ENCODE measurements at regions not wholly inside any gene's neighbourhood (a gene's known extent, or its start where the extent isn't known, plus 50 kb on each side); places are given as distances from the start of the nearest gene placed in this dataset.

DNA sequence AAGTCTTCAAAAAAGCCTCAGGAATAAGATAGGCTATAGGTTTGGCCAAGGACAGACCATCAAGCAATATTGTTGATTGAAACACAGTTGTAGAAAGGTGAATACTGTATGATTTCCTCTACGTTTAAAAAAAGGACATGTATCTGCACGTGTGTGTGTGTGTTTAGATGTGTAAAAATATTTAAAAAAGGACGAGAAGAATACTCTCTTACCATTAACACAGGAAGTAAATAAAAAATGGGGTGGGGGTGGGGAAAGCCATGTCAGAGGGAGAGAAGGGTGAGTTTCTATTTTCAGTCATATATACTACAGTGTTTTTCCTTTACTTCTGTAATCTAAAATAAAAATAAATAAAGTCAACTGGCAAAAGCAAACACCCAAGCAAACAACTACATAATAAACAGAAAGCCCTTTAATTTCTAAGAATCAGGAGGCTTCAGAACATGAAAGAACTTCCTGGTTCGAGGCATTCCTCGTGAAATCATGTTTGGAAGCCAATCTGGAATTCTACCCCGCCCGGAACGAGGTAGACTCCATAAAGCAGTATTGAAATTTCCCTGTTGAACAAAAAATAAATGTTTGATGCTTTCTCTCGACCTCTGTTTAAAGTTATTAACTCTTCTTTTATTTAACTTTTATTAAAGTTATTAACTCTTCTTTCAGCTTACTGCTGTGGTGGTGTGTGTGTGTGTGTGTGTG, 158.1 kb upstream of the ZNF217 start:
- peaks cover 15% of the 10 kb centered on the region for H3K4me1 ChIP-seq (ENCODE audit: insufficient read depth, insufficient read length)

DNA sequence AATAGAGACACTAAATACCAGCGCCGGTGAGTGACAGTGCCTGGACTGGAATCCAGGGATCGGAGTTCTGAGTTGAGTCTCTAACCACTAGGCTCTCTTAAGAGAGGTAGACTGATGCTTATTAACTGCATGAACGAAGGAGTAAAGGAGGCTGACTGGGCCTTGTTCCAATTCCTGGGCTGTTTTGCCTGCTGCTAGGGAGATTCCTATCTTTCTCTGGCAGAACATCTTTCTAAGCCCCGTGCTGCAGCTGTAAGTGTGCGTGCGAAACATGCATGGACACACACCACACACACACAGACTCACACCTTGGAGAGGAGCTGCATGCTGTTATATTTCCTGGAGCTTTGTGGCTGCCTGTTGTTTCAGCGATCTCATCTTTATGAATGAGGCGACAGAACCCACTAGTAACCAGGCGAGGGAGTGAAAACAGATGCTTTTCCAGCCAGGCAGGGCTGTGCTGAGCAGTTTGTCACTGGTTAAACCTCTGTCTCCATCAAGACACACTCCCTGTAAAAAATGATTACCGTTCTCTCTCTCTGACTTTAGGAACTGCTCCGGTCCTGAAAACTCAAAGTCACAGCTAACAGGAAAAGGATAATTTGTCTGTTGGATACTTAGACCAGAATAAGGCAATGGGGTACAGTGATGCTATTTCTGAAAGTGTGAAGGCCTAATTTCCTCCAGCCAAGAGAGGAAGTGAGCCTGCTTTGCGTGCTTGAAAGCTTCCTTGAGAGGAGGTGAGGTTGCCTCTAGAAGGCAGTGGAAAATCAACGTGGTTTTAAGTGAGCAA, 157.4 kb upstream of the ZNF217 start:
- Histone ChIP-seq H3K9ac (ENCODE audit: insufficient read length, low read depth) (no peak overlapping the region), H3K9me3 (ENCODE audit: insufficient read depth, low read length) (no peaks in the 10 kb centered on the region), H3K27me3 (ENCODE audit: insufficient read depth, insufficient read length) (no peaks in the 10 kb centered on the region), H3K4me1 (ENCODE audit: insufficient read depth, insufficient read length) (peaks cover 15% of the 10 kb centered on the region), H3K4me3 (ENCODE audit: insufficient read length, low read depth) (no peak overlapping the region), H3K36me3 (ENCODE audit: insufficient read depth, insufficient read length, low read length) (no peaks in the 10 kb centered on the region)
- TF ChIP-seq ZNF274 (IDR thresholded peaks at IDR 0.05; ENCODE audit: low read depth, low read length), result no peak
- TF ChIP-seq SUZ12 (IDR thresholded peaks at IDR 0.05; ENCODE audit: extremely low read depth, insufficient read depth, insufficient read length), result no peak
- TF ChIP-seq YY1 (IDR thresholded peaks at IDR 0.05; ENCODE audit: insufficient read depth, insufficient read length), result no peak
- no peak for DNase-seq (ENCODE audit: low read depth, low spot score)

More for the DNA sequence above, 158.1 kb upstream of the ZNF217 start:
- DNase-seq (ENCODE audit: low read depth, low spot score), result no peak
- no peak overlapping the region for H3K9ac ChIP-seq (ENCODE audit: insufficient read length, low read depth)
- no peaks in the 10 kb centered on the region for H3K27me3 ChIP-seq (ENCODE audit: insufficient read depth, insufficient read length)
- TF ChIP-seq SUZ12 (IDR thresholded peaks at IDR 0.05; ENCODE audit: extremely low read depth, insufficient read depth, insufficient read length) (no peak), YY1 (IDR thresholded peaks at IDR 0.05; ENCODE audit: insufficient read depth, insufficient read length) (no peak), ZNF274 (IDR thresholded peaks at IDR 0.05; ENCODE audit: low read depth, low read length) (no peak)
- H3K36me3 ChIP-seq (ENCODE audit: insufficient read depth, insufficient read length, low read length), result no peaks in the 10 kb centered on the region
- no peaks in the 10 kb centered on the region for H3K9me3 ChIP-seq (ENCODE audit: insufficient read depth, low read length)
- no peak overlapping the region for H3K4me3 ChIP-seq (ENCODE audit: insufficient read length, low read depth)

DNA sequence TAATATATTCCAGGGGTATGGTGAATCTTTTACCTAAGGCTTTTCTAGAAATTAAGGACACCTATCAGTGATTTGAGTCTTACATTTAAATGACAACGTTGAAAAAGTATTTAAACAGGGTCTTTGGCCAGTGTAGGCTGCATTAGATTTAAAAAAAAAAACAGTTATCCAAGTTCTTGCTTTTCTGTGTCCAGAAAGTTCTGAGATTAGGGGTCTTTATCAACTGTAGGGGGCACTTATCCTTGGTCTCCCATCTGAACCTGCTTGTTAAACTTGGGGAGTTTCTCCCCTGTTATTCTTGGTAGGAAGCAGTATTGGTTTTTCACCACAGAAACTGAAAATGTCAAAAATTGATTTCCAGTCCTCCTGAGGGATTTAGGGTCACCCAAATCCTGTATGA, 155.9 kb upstream of the ZNF217 start:
- H3K9me3 ChIP-seq (ENCODE audit: insufficient read depth, low read length), result no peaks in the 10 kb centered on the region
- H3K9ac ChIP-seq (ENCODE audit: insufficient read length, low read depth), result no peak overlapping the region
- H3K27me3 ChIP-seq (ENCODE audit: insufficient read depth, insufficient read length), result no peaks in the 10 kb centered on the region
- peaks cover 15% of the 10 kb centered on the region for H3K4me1 ChIP-seq (ENCODE audit: insufficient read depth, insufficient read length)
- no peak for DNase-seq (ENCODE audit: low read depth, low spot score)
- TF ChIP-seq ZNF274 (IDR thresholded peaks at IDR 0.05; ENCODE audit: low read depth, low read length) (no peak), SUZ12 (IDR thresholded peaks at IDR 0.05; ENCODE audit: extremely low read depth, insufficient read depth, insufficient read length) (no peak), YY1 (IDR thresholded peaks at IDR 0.05; ENCODE audit: insufficient read depth, insufficient read length) (no peak)
- H3K36me3 ChIP-seq (ENCODE audit: insufficient read depth, insufficient read length, low read length), result no peaks in the 10 kb centered on the region
- H3K4me3 ChIP-seq (ENCODE audit: insufficient read length, low read depth), result no peak overlapping the region

DNA sequence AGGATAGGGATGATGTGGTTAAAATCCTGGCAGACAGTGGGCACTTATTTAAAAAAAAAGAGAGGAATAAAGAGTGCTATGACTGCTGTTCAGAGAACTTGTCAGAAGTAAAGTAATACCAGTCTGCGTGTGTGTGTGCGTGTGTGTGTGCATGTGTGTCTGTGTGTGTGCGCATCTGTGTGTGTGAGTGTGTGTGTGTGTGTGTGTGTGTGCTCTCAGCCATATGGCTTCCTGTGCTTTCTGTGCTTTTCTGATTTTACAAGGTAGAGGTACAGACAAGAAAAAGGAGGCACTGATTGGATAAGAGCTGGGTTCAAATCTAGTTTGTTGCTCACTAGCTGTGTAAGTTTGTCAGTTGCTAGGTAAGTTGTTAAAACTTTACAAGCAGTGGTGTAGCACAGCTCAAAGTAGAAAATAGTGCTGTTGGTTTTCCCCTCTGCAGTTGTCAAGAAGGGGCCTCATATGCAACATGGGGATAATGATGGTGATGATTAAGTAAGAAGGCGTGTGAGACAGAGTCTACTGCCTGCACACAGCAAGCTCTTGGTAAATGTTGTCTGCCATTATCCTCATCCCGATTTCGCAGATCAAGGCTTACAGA, 155.3 kb upstream of the ZNF217 start:
- no peak overlapping the region for H3K4me3 ChIP-seq (ENCODE audit: insufficient read length, low read depth)
- no peak overlapping the region for H3K9ac ChIP-seq (ENCODE audit: insufficient read length, low read depth)
- DNase-seq (ENCODE audit: low read depth, low spot score), result no peak
- no peaks in the 10 kb centered on the region for H3K9me3 ChIP-seq (ENCODE audit: insufficient read depth, low read length)
- H3K27me3 ChIP-seq (ENCODE audit: insufficient read depth, insufficient read length), result no peaks in the 10 kb centered on the region
- TF ChIP-seq YY1 (IDR thresholded peaks at IDR 0.05; ENCODE audit: insufficient read depth, insufficient read length), result no peak
- no peak for TF ChIP-seq SUZ12 (IDR thresholded peaks at IDR 0.05; ENCODE audit: extremely low read depth, insufficient read depth, insufficient read length)
- no peak for TF ChIP-seq ZNF274 (IDR thresholded peaks at IDR 0.05; ENCODE audit: low read depth, low read length)
- H3K36me3 ChIP-seq (ENCODE audit: insufficient read depth, insufficient read length, low read length), result no peaks in the 10 kb centered on the region
- peaks cover 10% of the 10 kb centered on the region for H3K4me1 ChIP-seq (ENCODE audit: insufficient read depth, insufficient read length)

DNA sequence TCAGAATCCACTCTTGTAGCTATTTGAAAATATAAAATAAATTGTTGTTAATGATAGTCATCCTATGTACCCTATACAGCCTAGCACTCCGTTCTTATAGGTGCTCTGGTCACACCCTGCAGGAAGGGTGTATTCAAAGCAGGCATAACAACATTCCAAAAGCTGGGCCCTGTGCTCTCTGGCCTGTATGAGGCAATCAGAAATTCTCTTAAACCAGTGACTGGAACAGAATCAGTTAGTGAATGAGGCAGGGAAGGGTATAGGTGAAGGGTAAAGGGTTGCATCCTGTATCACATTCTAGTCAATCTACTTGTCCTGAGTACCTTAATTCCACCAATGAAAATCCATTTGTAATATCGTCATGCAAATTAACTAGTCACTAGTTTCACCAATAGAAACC, 154.5 kb upstream of the ZNF217 start:
- TF ChIP-seq SUZ12 (IDR thresholded peaks at IDR 0.05; ENCODE audit: extremely low read depth, insufficient read depth, insufficient read length) (no peak), ZNF274 (IDR thresholded peaks at IDR 0.05; ENCODE audit: low read depth, low read length) (no peak), YY1 (IDR thresholded peaks at IDR 0.05; ENCODE audit: insufficient read depth, insufficient read length) (no peak)
- H3K27me3 ChIP-seq (ENCODE audit: insufficient read depth, insufficient read length), result no peaks in the 10 kb centered on the region
- no peaks in the 10 kb centered on the region for H3K9me3 ChIP-seq (ENCODE audit: insufficient read depth, low read length)
- no peak for DNase-seq (ENCODE audit: low read depth, low spot score)
- H3K4me1 ChIP-seq (ENCODE audit: insufficient read depth, insufficient read length), result peaks cover 8% of the 10 kb centered on the region
- H3K36me3 ChIP-seq (ENCODE audit: insufficient read depth, insufficient read length, low read length), result no peaks in the 10 kb centered on the region
- no peak overlapping the region for H3K9ac ChIP-seq (ENCODE audit: insufficient read length, low read depth)
- H3K4me3 ChIP-seq (ENCODE audit: insufficient read length, low read depth), result no peak overlapping the region

DNA sequence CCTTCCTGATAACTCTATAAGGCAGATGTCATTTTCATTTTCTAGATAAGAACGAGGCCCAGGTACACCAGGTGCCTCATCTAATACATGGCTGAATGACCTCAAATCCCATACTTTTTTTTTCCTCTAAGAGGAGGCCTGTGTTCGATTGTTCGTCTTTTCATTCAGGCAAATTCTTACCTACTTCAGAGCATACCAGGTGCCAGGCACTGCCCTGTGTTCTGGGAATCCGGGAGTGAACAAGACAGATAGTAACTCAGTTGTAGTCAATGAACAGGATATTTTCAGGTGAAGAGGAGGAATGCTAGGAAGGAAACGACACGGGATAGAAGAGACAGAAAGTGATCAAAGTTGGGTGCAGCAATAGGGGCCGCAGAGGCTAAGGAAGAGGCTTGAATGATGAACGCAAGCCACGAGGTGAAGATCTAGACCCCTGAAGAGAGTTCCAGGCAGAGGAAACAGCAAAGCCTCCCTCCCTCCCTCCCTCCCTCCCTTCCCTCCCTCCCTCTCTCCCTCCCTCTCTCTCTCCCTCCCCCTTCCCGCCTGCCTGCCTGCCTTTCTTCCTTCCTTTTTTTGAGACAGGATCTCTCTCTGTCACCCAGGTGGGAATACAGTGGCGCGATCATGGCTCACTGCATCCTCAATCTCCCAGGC, 150.1 kb upstream of the ZNF217 start:
- Histone ChIP-seq H3K4me1 (ENCODE audit: insufficient read depth, insufficient read length) (peaks cover 2% of the 10 kb centered on the region), H3K27me3 (ENCODE audit: insufficient read depth, insufficient read length) (no peaks in the 10 kb centered on the region), H3K4me3 (ENCODE audit: insufficient read length, low read depth) (no peak overlapping the region), H3K9me3 (ENCODE audit: insufficient read depth, low read length) (no peaks in the 10 kb centered on the region), H3K9ac (ENCODE audit: insufficient read length, low read depth) (peak overlapping the region; percentile 28), H3K36me3 (ENCODE audit: insufficient read depth, insufficient read length, low read length) (no peaks in the 10 kb centered on the region)
- DNase-seq (ENCODE audit: low read depth, low spot score), result no peak
- no peak for TF ChIP-seq SUZ12 (IDR thresholded peaks at IDR 0.05; ENCODE audit: extremely low read depth, insufficient read depth, insufficient read length)
- no peak for TF ChIP-seq ZNF274 (IDR thresholded peaks at IDR 0.05; ENCODE audit: low read depth, low read length)
- no peak for TF ChIP-seq YY1 (IDR thresholded peaks at IDR 0.05; ENCODE audit: insufficient read depth, insufficient read length)
